ENCODE measurements at regions not wholly inside any gene's neighbourhood (a gene's known extent, or its start where the extent isn't known, plus 50 kb on each side); places are given as distances from the start of the nearest gene placed in this dataset.
"Not testable (repeated sequence)": the region's sequence is repeated elsewhere in the genome, so short reads cannot be mapped to it uniquely, and the experiment has no call there.

- no peaks in the 10 kb centered on the region for H3K36me3 ChIP-seq
- H3K4me3 ChIP-seq: no peak overlapping the region
- no peaks in the 10 kb centered on the region for H3K27me3 ChIP-seq
- in situ Hi-C loops (cut with MboI; ENCODE audit: low sequenced_read_pairs in 4 of 4) (no loop called here), intact Hi-C loops (cut with DNase I; ENCODE audit: low total_unique reads) (no loop called here)
- TF ChIP-seq POLR2A (IDR thresholded peaks at IDR 0.05): no peak
- TF ChIP-seq, protein P1, sequence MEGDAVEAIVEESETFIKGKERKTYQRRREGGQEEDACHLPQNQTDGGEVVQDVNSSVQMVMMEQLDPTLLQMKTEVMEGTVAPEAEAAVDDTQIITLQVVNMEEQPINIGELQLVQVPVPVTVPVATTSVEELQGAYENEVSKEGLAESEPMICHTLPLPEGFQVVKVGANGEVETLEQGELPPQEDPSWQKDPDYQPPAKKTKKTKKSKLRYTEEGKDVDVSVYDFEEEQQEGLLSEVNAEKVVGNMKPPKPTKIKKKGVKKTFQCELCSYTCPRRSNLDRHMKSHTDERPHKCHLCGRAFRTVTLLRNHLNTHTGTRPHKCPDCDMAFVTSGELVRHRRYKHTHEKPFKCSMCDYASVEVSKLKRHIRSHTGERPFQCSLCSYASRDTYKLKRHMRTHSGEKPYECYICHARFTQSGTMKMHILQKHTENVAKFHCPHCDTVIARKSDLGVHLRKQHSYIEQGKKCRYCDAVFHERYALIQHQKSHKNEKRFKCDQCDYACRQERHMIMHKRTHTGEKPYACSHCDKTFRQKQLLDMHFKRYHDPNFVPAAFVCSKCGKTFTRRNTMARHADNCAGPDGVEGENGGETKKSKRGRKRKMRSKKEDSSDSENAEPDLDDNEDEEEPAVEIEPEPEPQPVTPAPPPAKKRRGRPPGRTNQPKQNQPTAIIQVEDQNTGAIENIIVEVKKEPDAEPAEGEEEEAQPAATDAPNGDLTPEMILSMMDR (IDR thresholded peaks at IDR 0.05 in 4 of 5, conservative IDR thresholded peaks at IDR 0.05 in 1 of 5): no peak
- ATAC-seq (no peak), DNase-seq (no peak)
- H3K4me1 ChIP-seq: no peaks in the 10 kb centered on the region
- H3K27ac ChIP-seq: no peak overlapping the region
- no peaks in the 10 kb centered on the region for H3K9me3 ChIP-seq
Measured at GRCh38 chr9:91012933-91013841, 211.6 kb downstream of the SYK start.

- no peak for DNase-seq
- Histone ChIP-seq H3K36me3 (no peaks in the 10 kb centered on the region), H3K27me3 (no peaks in the 10 kb centered on the region), H3K4me3 (no peak overlapping the region), H3K27ac (no peak overlapping the region), H3K9me3 (no peaks in the 10 kb centered on the region), H3K4me1 (no peaks in the 10 kb centered on the region)
- in situ Hi-C loops (cut with MboI; ENCODE audit: low sequenced_read_pairs in 4 of 4) (no loop called here), intact Hi-C loops (cut with DNase I; ENCODE audit: low total_unique reads) (no loop called here)
- no peak for ATAC-seq
- no peak for TF ChIP-seq POLR2A (IDR thresholded peaks at IDR 0.05)
- TF ChIP-seq, protein P1 (IDR thresholded peaks at IDR 0.05 in 4 of 5, conservative IDR thresholded peaks at IDR 0.05 in 1 of 5): no peak
Measured at GRCh38 chr9:91017245-91017644, 215.6 kb downstream of the SYK start.

GRCh38 chr9:91019871-91020270 lies 218.3 kb downstream of the SYK start:
- H3K4me3 ChIP-seq; DNase-seq; ATAC-seq; H3K4me1 ChIP-seq; H3K36me3 ChIP-seq; H3K27me3 ChIP-seq; intact Hi-C loops (cut with DNase I; ENCODE audit: low total_unique reads); in situ Hi-C loops (cut with MboI; ENCODE audit: low sequenced_read_pairs in 4 of 4); H3K9me3 ChIP-seq; H3K27ac ChIP-seq: not testable (repeated sequence)

DNA sequence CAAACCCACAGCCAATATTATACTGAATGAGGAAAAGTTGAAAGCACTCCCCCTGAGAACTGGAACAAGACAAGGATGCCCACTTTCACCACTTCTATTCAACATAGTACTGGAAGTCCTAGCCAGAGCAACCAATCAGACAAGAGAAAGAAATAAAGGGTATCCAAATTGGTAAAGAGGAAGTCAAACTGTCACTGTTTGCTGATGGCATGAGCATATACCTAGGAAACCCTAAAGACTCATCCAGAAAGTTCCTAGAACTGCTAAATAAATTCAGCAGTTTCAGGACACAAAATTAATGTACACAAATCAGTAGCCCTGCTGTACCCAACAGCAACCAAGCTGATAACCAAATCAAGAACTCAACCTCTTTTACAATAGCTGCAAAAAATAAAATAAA lies 220.0 kb downstream of the SYK start:
- in situ Hi-C loops (cut with MboI; ENCODE audit: low sequenced_read_pairs in 4 of 4); H3K9me3 ChIP-seq; H3K27me3 ChIP-seq; H3K4me3 ChIP-seq; H3K4me1 ChIP-seq; DNase-seq; ATAC-seq; intact Hi-C loops (cut with DNase I; ENCODE audit: low total_unique reads); H3K36me3 ChIP-seq; H3K27ac ChIP-seq: not testable (repeated sequence)

- no peaks in the 10 kb centered on the region for H3K4me1 ChIP-seq
- TF ChIP-seq, protein P1 (IDR thresholded peaks at IDR 0.05 in 4 of 5, conservative IDR thresholded peaks at IDR 0.05 in 1 of 5): no peak
- TF ChIP-seq POLR2A (IDR thresholded peaks at IDR 0.05): no peak
- in situ Hi-C loops (cut with MboI; ENCODE audit: low sequenced_read_pairs in 4 of 4): no loop called here
- H3K9me3 ChIP-seq: no peaks in the 10 kb centered on the region
- ATAC-seq: no peak
- intact Hi-C loops (cut with DNase I; ENCODE audit: low total_unique reads): no loop called here
- H3K4me3 ChIP-seq: no peak overlapping the region
- H3K27me3 ChIP-seq: no peaks in the 10 kb centered on the region
- no peak for DNase-seq
- no peak overlapping the region for H3K27ac ChIP-seq
- H3K36me3 ChIP-seq: no peaks in the 10 kb centered on the region
Measured at GRCh38 chr9:91023741-91024140, 222.1 kb downstream of the SYK start.
